WTC11 (cell line): ENCODE measurements at regions not wholly inside any gene's neighbourhood (a gene's known extent, or its start where the extent isn't known, plus 50 kb on each side); places are given as distances from the start of the nearest gene placed in this dataset.
"Not testable (repeated sequence)": the region's sequence is repeated elsewhere in the genome, so short reads cannot be mapped to it uniquely, and the experiment has no call there.

Experiments
- ATAC-seq: fragments of 200-7000 bp; cut with Tn5 transposase; 2 replicates; pipeline ENCODE4 v1.10.0; 2021; ENCODE audit warnings: mild to moderate bottlenecking, moderate library complexity
- CTCF ChIA-PET: fragments of 300-600 bp; sonication (Branson Sonifier 250); formaldehyde crosslinking; loops from one replicate; lab custom pipeline; 2021; ENCODE audit warnings: antibody characterized with exemption; lab: Charles Lee
- POLR2A ChIA-PET: fragments of 350-600 bp; sonication (Branson Sonifier 250); formaldehyde crosslinking; loops from one replicate; lab custom pipeline; 2021; ENCODE audit warnings: antibody characterized with exemption; lab: Charles Lee
- DNase-seq: peaks from one replicate; pipeline ENCODE4 v3.0.0; 2021; ENCODE audit warnings: low spot score
- H3K27ac Mint-ChIP-seq: 2 replicates; pipeline ENCODE4 v1.8.0; 2021; ENCODE audit warnings: mixed read lengths
- H3K27me3 Mint-ChIP-seq: 2 replicates; pipeline ENCODE4 v1.8.0; 2021; ENCODE audit warnings: low read depth, mild to moderate bottlenecking, moderate library complexity, mixed read lengths
- H3K36me3 Mint-ChIP-seq: 2 replicates; pipeline ENCODE4 v1.8.0; 2021; ENCODE audit warnings: mixed read lengths
- H3K4me1 Mint-ChIP-seq: 2 replicates; pipeline ENCODE4 v1.8.0; 2022; ENCODE audit warnings: mixed read lengths
- H3K4me3 Mint-ChIP-seq: 2 replicates; pipeline ENCODE4 v1.8.0; 2021; ENCODE audit warnings: mild to moderate bottlenecking, moderate library complexity, mixed read lengths
- H3K9me3 Mint-ChIP-seq: 2 replicates; pipeline ENCODE4 v1.8.0; 2021; ENCODE audit warnings: mixed read lengths
- ATF2 ChIP-seq: sonication (generic); formaldehyde crosslinking; IDR thresholded peaks from 2 replicates; pipeline ENCODE4 v1.8.1; 2022; ENCODE audit warnings: low read depth, missing genetic modification reagents, borderline replicate concordance
- ATF3 ChIP-seq: sonication (generic); formaldehyde crosslinking; conservative IDR thresholded peaks from 2 replicates; pipeline ENCODE4 v1.8.1; 2022; ENCODE audit warnings: mild to moderate bottlenecking, missing genetic modification reagents
- HMGXB4 ChIP-seq: sonication (generic); formaldehyde crosslinking; IDR thresholded peaks from 2 replicates; pipeline ENCODE4 v1.8.1; 2023; ENCODE audit warnings: mild to moderate bottlenecking, moderate library complexity, missing genetic modification reagents
- MAX ChIP-seq: sonication (generic); formaldehyde crosslinking; IDR thresholded peaks from 2 replicates; pipeline ENCODE4 v1.8.0; 2022; ENCODE audit warnings: mild to moderate bottlenecking, missing genetic modification reagents
- SMAD3 ChIP-seq: sonication (generic); formaldehyde crosslinking; IDR thresholded peaks from 2 replicates; pipeline ENCODE4 v1.8.0; 2022; ENCODE audit warnings: missing genetic modification reagents, mild to moderate bottlenecking, borderline replicate concordance
- STAT6 ChIP-seq: sonication (generic); formaldehyde crosslinking; conservative IDR thresholded peaks from 2 replicates; pipeline ENCODE4 v1.8.1; 2023; ENCODE audit warnings: mild to moderate bottlenecking, low read depth, missing genetic modification reagents, moderate library complexity
- TEAD4 ChIP-seq: sonication (generic); formaldehyde crosslinking; IDR thresholded peaks from 2 replicates; pipeline ENCODE4 v1.8.0; 2022; ENCODE audit warnings: mild to moderate bottlenecking, missing genetic modification reagents
- TP53 ChIP-seq: sonication (generic); formaldehyde crosslinking; IDR thresholded peaks from 2 replicates; pipeline ENCODE4 v1.8.1; 2023; ENCODE audit warnings: mild to moderate bottlenecking, missing genetic modification reagents
- USF2 ChIP-seq: sonication (generic); formaldehyde crosslinking; IDR thresholded peaks from 2 replicates; pipeline ENCODE4 v1.8.1; 2023; ENCODE audit warnings: mild to moderate bottlenecking, missing genetic modification reagents, moderate library complexity
- ZNF263 ChIP-seq: sonication (generic); formaldehyde crosslinking; IDR thresholded peaks from 2 replicates; pipeline ENCODE4 v1.8.1; 2022; ENCODE audit warnings: low read depth, mild to moderate bottlenecking, moderate library complexity, missing genetic modification reagents
- ZNF281 ChIP-seq: sonication (generic); formaldehyde crosslinking; IDR thresholded peaks from 2 replicates; pipeline ENCODE4 v1.8.0; 2023; ENCODE audit warnings: mild to moderate bottlenecking, missing genetic modification reagents
- ZNF396 ChIP-seq: fragments of 250-450 bp; sonication (Bioruptor Pico); IDR thresholded peaks from 2 replicates; pipeline ENCODE4 v1.8.0; 2021; ENCODE audit warnings: mild to moderate bottlenecking, moderate library complexity, borderline replicate concordance
- ZNF416 ChIP-seq: fragments of 250-450 bp; sonication (Bioruptor Pico); IDR thresholded peaks from 2 replicates; pipeline ENCODE4 v1.9.0; 2021; ENCODE audit warnings: mild to moderate bottlenecking, inconsistent platforms
- ZNF671 ChIP-seq: fragments of 250-450 bp; sonication (Bioruptor Pico); IDR thresholded peaks from 2 replicates; pipeline ENCODE4 v1.8.0; 2021; ENCODE audit warnings: mild to moderate bottlenecking

- TF ChIP-seq ZNF281 (CRISPR knock-in tag): no peak
- no peak for TF ChIP-seq ZNF263 (CRISPR knock-in tag)
- no peak for TF ChIP-seq SMAD3 (CRISPR knock-in tag)
These were observed 182.9 kb downstream of the C4orf33 start (continued) for GRCh38 chr4:129278868-129279267.

- ChIA-PET POLR2A (no interaction called here), CTCF (no interaction called here)
- no peaks in the 10 kb centered on the region for H3K4me1 Mint-ChIP-seq
- H3K36me3 Mint-ChIP-seq: no peaks in the 10 kb centered on the region
- no peaks in the 10 kb centered on the region for H3K27me3 Mint-ChIP-seq
- no peaks in the 10 kb centered on the region for H3K9me3 Mint-ChIP-seq
- H3K4me3 Mint-ChIP-seq: no peak overlapping the region
- ATAC-seq (no peak), DNase-seq (no peak)
- no peak overlapping the region for H3K27ac Mint-ChIP-seq
- TF ChIP-seq ZNF396 (no peak), ZNF281 (CRISPR knock-in tag) (no peak), ZNF416 (CRISPR knock-in tag) (no peak), ATF2 (no peak), ATF3 (CRISPR knock-in tag) (no peak), TP53 (CRISPR knock-in tag) (no peak), USF2 (no peak), TEAD4 (CRISPR knock-in tag) (no peak), STAT6 (CRISPR knock-in tag) (no peak), MAX (no peak), ZNF671 (no peak), HMGXB4 (CRISPR knock-in tag) (no peak)
These were observed 186.3 kb downstream of the C4orf33 start for GRCh38 chr4:129282293-129282692.

- H3K27me3 Mint-ChIP-seq, CTCF ChIA-PET, H3K36me3 Mint-ChIP-seq, DNase-seq, POLR2A ChIA-PET, H3K4me1 Mint-ChIP-seq, H3K9me3 Mint-ChIP-seq, H3K27ac Mint-ChIP-seq, H3K4me3 Mint-ChIP-seq, ATAC-seq: not testable (repeated sequence)
These were observed 196.2 kb downstream of the C4orf33 start for GRCh38 chr4:129292194-129292593.
